HEK293T (cell line): ENCODE measurements at regions not wholly inside any gene's neighbourhood (a gene's known extent, or its start where the extent isn't known, plus 50 kb on each side); places are given as distances from the start of the nearest gene placed in this dataset.

Source experiments
- CTCF ChIA-PET: fragments of 350-600 bp; formaldehyde crosslinking; extraction: SDS; loops from one replicate; lab custom pipeline; 2021; ENCODE audit warnings: antibody characterized with exemption, inconsistent platforms; lab: Yijun Ruan, JAX
- POLR2A ChIA-PET: fragments of 350-600 bp; formaldehyde crosslinking; extraction: SDS; loops from one replicate; lab custom pipeline; 2020; ENCODE audit warnings: antibody characterized with exemption, inconsistent platforms; lab: Yijun Ruan, JAX
- DNase-seq: peaks from one replicate; pipeline ENCODE4 v3.0.0; 2012; ENCODE audit warnings: mixed read lengths; ENCODE audit errors: extremely low spot score
- ARNT ChIP-seq: fragments of 450-650 bp; IDR thresholded peaks from 2 replicates; pipeline ENCODE4 v1.6.1; 2017; ENCODE audit warnings: mild to moderate bottlenecking
- BHLHE40 ChIP-seq: fragments of 450-650 bp; IDR thresholded peaks from 2 replicates; pipeline ENCODE4 v1.6.1; 2016; ENCODE audit warnings: mild to moderate bottlenecking, moderate library complexity, borderline replicate concordance
- CTBP1 ChIP-seq: fragments of 450-650 bp; IDR thresholded peaks from 2 replicates; pipeline ENCODE4 v1.6.1; 2016; ENCODE audit warnings: borderline replicate concordance
- ELF4 ChIP-seq: fragments of 450-650 bp; IDR thresholded peaks from 2 replicates; pipeline ENCODE4 v1.6.1; 2017; ENCODE audit warnings: antibody characterized with exemption
- FOXA1 ChIP-seq: fragments of 450-650 bp; IDR thresholded peaks from 2 replicates; pipeline ENCODE4 v1.6.1; 2016; ENCODE audit warnings: mild to moderate bottlenecking
- FOXK2 ChIP-seq: fragments of 450-650 bp; IDR thresholded peaks from 2 replicates; pipeline ENCODE4 v1.6.1; 2016; ENCODE audit warnings: mild to moderate bottlenecking
- FOXM1 ChIP-seq: fragments of 450-650 bp; IDR thresholded peaks from 2 replicates; pipeline ENCODE4 v1.6.1; 2017; ENCODE audit warnings: mild to moderate bottlenecking, borderline replicate concordance
- HDGF ChIP-seq: fragments of 450-650 bp; IDR thresholded peaks from 2 replicates; pipeline ENCODE4 v1.6.1; 2017; ENCODE audit warnings: antibody characterized with exemption, borderline replicate concordance
- L3MBTL2 ChIP-seq: fragments of 450-650 bp; conservative IDR thresholded peaks from 2 replicates; pipeline ENCODE4 v1.6.1; 2016; ENCODE audit warnings: mild to moderate bottlenecking
- LEF1 ChIP-seq: fragments of 450-650 bp; IDR thresholded peaks from 2 replicates; pipeline ENCODE4 v1.6.1; 2017; ENCODE audit warnings: mild to moderate bottlenecking, borderline replicate concordance
- NFRKB ChIP-seq: fragments of 450-650 bp; IDR thresholded peaks from 2 replicates; pipeline ENCODE4 v1.6.1; 2016; ENCODE audit warnings: mild to moderate bottlenecking, moderate library complexity
- PKNOX1 ChIP-seq: fragments of 450-650 bp; IDR thresholded peaks from 2 replicates; pipeline ENCODE4 v1.6.1; 2016
- SP1 ChIP-seq: fragments of 450-650 bp; IDR thresholded peaks from 2 replicates; pipeline ENCODE4 v1.6.1; 2017
- SUZ12 ChIP-seq: fragments of 450-650 bp; IDR thresholded peaks from 2 replicates; pipeline ENCODE4 v1.6.1; 2016; ENCODE audit warnings: mild to moderate bottlenecking
- TARDBP ChIP-seq: fragments of 450-650 bp; IDR thresholded peaks from 2 replicates; pipeline ENCODE4 v1.6.1; 2016
- ZNF384 ChIP-seq: fragments of 450-650 bp; IDR thresholded peaks from 2 replicates; pipeline ENCODE4 v1.6.1; 2016

DNA sequence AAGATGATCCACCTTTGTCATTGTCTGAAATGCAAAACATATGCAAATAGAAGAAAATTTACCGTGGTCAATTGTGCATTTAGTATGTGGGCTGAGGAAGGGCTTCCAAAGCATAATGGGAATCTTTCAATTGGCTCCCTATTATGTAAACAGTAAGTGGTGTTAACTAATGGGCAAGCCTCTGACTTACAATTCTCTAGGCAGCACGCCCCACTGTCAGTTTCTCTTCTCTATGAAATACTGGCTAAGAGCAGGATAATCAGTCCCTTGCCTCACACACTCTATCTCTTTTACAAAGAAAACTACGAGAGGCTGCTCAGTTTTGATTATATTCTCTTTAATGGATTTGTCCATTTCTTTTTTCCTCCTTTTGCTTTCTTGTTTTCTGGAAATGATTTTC is 1272.6 kb downstream of the PCDH19 start:
- DNase-seq = no peak
- CTCF ChIA-PET = no interaction called here
- POLR2A ChIA-PET = no interaction called here
- no peak for TF ChIP-seq L3MBTL2
- no peak for TF ChIP-seq ELF4
- no peak for TF ChIP-seq CTBP1
- TF ChIP-seq ZNF384 = no peak
- no peak for TF ChIP-seq BHLHE40
- TF ChIP-seq HDGF = no peak
- TF ChIP-seq LEF1 = no peak
- TF ChIP-seq FOXK2 = no peak
- no peak for TF ChIP-seq SP1
- TF ChIP-seq TARDBP = no peak
- TF ChIP-seq FOXA1 = no peak
- TF ChIP-seq PKNOX1 = no peak
- TF ChIP-seq NFRKB = no peak
- TF ChIP-seq FOXM1 = no peak

GRCh38 chrX:99117011-99117410 is 1293.1 kb downstream of the PCDH19 start:
- ChIA-PET POLR2A (no interaction called here), CTCF (no interaction called here)
- TF ChIP-seq TARDBP (no peak), SUZ12 (no peak)
- no peak for DNase-seq

GRCh38 chrX:99095965-99096635 is 1314.0 kb downstream of the PCDH19 start:
- CTCF ChIA-PET = no interaction called here
- no peak for DNase-seq
- TF ChIP-seq LEF1 = no peak
- no peak for TF ChIP-seq BHLHE40
- no peak for TF ChIP-seq TARDBP
- no peak for TF ChIP-seq HDGF
- TF ChIP-seq SUZ12 = no peak
- no peak for TF ChIP-seq FOXK2
- TF ChIP-seq NFRKB = no peak
- no peak for TF ChIP-seq L3MBTL2
- no peak for TF ChIP-seq FOXA1
- no peak for TF ChIP-seq PKNOX1
- TF ChIP-seq CTBP1 = no peak
- TF ChIP-seq SP1 = no peak
- no peak for TF ChIP-seq ELF4
- no peak for TF ChIP-seq ZNF384
- TF ChIP-seq ARNT = no peak
- no peak for TF ChIP-seq FOXM1
- POLR2A ChIA-PET = no interaction called here

- TF ChIP-seq BHLHE40 = no peak
- no peak for TF ChIP-seq FOXM1
- TF ChIP-seq FOXA1 = no peak
- no peak for TF ChIP-seq L3MBTL2
- no peak for TF ChIP-seq SP1
- TF ChIP-seq SUZ12 = no peak
- TF ChIP-seq CTBP1 = no peak
- no peak for TF ChIP-seq ARNT
- no peak for TF ChIP-seq HDGF
- POLR2A ChIA-PET = no interaction called here
- CTCF ChIA-PET = no interaction called here
- no peak for DNase-seq
These were observed 1318.6 kb downstream of the PCDH19 start for GRCh38 chrX:99091459-99091858.

DNA sequence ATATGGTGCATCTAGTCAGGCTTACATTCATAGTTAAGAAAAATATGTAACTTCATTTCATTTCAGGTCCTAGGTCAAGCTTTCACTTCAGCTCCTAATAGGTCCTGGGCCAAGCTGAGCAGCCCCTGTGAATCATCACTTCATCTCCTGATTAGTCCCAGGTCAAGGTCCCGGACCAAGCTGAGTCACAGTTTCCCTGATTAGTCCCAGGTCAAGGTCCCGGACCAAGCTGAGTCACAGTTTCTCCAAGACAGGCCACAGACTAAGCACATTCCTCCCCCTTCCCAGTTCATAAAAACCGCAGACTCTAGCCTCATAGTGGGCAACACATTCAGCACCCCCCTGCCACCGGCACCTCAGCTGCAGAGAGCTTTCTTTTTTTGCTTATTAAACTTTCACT is 1331.8 kb downstream of the PCDH19 start:
- DNase-seq = no peak
- ChIA-PET POLR2A (no interaction called here), CTCF (no interaction called here)
- TF ChIP-seq HDGF (no peak), NFRKB (no peak), FOXK2 (no peak), ZNF384 (no peak), TARDBP (no peak), L3MBTL2 (no peak), CTBP1 (no peak), SP1 (no peak)

GRCh38 chrX:99077099-99077498 is 1333.0 kb downstream of the PCDH19 start:
- DNase-seq = no peak
- no peak for TF ChIP-seq ZNF384
- no peak for TF ChIP-seq FOXA1
- no peak for TF ChIP-seq ELF4
- TF ChIP-seq ARNT = no peak
- no peak for TF ChIP-seq BHLHE40
- no peak for TF ChIP-seq FOXK2
- TF ChIP-seq HDGF = no peak
- no peak for TF ChIP-seq SP1
- no peak for TF ChIP-seq TARDBP
- no peak for TF ChIP-seq L3MBTL2
- ChIA-PET POLR2A (no interaction called here), CTCF (no interaction called here)

DNA sequence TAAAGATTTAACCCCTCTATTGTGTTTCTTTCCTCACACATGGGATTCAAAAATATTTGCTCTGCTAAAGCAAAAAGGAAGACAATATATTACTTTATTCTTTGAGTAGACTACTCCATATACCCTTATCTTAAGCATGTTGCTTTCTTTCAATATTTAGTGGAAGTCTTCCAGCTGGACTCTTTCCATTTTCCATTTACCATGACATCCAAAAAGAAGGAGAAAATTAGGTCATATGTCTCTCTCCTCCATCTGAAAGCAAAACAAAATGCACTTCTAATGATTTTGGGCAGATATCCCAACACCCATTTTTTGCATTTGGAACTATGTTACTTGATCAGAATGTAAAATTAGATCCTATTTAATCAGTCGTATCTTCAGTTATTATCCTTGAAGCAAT is 1336.5 kb downstream of the PCDH19 start:
- CTCF ChIA-PET = no interaction called here
- POLR2A ChIA-PET = no interaction called here
- DNase-seq = no peak
- TF ChIP-seq NFRKB (no peak), FOXA1 (no peak), SUZ12 (no peak), BHLHE40 (no peak), FOXK2 (no peak), ELF4 (no peak), CTBP1 (no peak), ARNT (no peak), HDGF (no peak), SP1 (no peak), L3MBTL2 (no peak), TARDBP (no peak), PKNOX1 (no peak), FOXM1 (no peak), LEF1 (no peak), ZNF384 (no peak)
